ENCODE measurements at regions not wholly inside any gene's neighbourhood (a gene's known extent, or its start where the extent isn't known, plus 50 kb on each side); places are given as distances from the start of the nearest gene placed in this dataset.
"Not testable (repeated sequence)": the region's sequence is repeated elsewhere in the genome, so short reads cannot be mapped to it uniquely, and the experiment has no call there.

- Histone ChIP-seq H3K4me3 (ENCODE audit: low read depth, low read length) (no peak overlapping the region), H3K9me3 (ENCODE audit: control insufficient read depth in 2 of 2, low read length in 2 of 2) (no peaks in the 10 kb centered on the region), H3K27me3 (ENCODE audit: control insufficient read depth, insufficient read depth, low read length) (no peaks in the 10 kb centered on the region), H3K4me1 (ENCODE audit: control insufficient read depth, insufficient read depth, low read length, poor library complexity, severe bottlenecking) (no peaks in the 10 kb centered on the region), H3K27ac (ENCODE audit: insufficient read depth, low read length, poor library complexity, severe bottlenecking) (no peak overlapping the region), H3K36me3 (ENCODE audit: control insufficient read depth, insufficient read depth, low read length) (no peaks in the 10 kb centered on the region)
- peaks cover 0 to 2% (median 0%) of the 10 kb centered on the region in 7 donors for H3K9me3 Mint-ChIP-seq
- ATAC-seq (ENCODE audit: low read depth in 2 of 2) (no peak), DNase-seq (no peak)
- H3K27me3 Mint-ChIP-seq = no peaks in the 10 kb centered on the region
- H3K4me3 Mint-ChIP-seq = no peak overlapping the region
- no peaks in the 10 kb centered on the region for H3K36me3 Mint-ChIP-seq
- no peak overlapping the region for H3K27ac Mint-ChIP-seq
- no peaks in the 10 kb centered on the region for H3K4me1 Mint-ChIP-seq
Observed at GRCh38 chrX:96480081-96480480, 204.6 kb upstream of the DIAPH2 start.

- H3K27me3 Mint-ChIP-seq = no peaks in the 10 kb centered on the region
- peaks cover 0 to 2% (median 0%) of the 10 kb centered on the region in 7 donors for H3K9me3 Mint-ChIP-seq
- no peak for ATAC-seq (ENCODE audit: low read depth in 2 of 2)
- no peaks in the 10 kb centered on the region for H3K36me3 Mint-ChIP-seq
- no peaks in the 10 kb centered on the region for H3K4me1 Mint-ChIP-seq
- H3K4me3 ChIP-seq (ENCODE audit: low read depth, low read length) = no peak overlapping the region
- H3K4me1 ChIP-seq (ENCODE audit: control insufficient read depth, insufficient read depth, low read length, poor library complexity, severe bottlenecking) = no peaks in the 10 kb centered on the region
- no peak overlapping the region for H3K27ac ChIP-seq (ENCODE audit: insufficient read depth, low read length, poor library complexity, severe bottlenecking)
- H3K9me3 ChIP-seq (ENCODE audit: control insufficient read depth in 2 of 2, low read length in 2 of 2) = no peaks in the 10 kb centered on the region
- H3K27me3 ChIP-seq (ENCODE audit: control insufficient read depth, insufficient read depth, low read length) = no peaks in the 10 kb centered on the region
- no peak overlapping the region for H3K4me3 Mint-ChIP-seq
- no peaks in the 10 kb centered on the region for H3K36me3 ChIP-seq (ENCODE audit: control insufficient read depth, insufficient read depth, low read length)
- H3K27ac Mint-ChIP-seq = no peak overlapping the region
- DNase-seq = no peak
Observed at GRCh38 chrX:96481831-96482230, 202.8 kb upstream of the DIAPH2 start.

GRCh38 chrX:96483647-96484160 is 200.9 kb upstream of the DIAPH2 start:
- Mint-ChIP-seq H3K4me1 (no peaks in the 10 kb centered on the region), H3K36me3 (no peaks in the 10 kb centered on the region), H3K27me3 (no peaks in the 10 kb centered on the region), H3K4me3 (no peak overlapping the region), H3K9me3 (peaks cover 0 to 2% (median 0%) of the 10 kb centered on the region in 7 donors), H3K27ac (no peak overlapping the region)
- DNase-seq (no peak), ATAC-seq (ENCODE audit: low read depth in 2 of 2) (no peak)
- H3K4me1 ChIP-seq (ENCODE audit: control insufficient read depth, insufficient read depth, low read length, poor library complexity, severe bottlenecking) = no peaks in the 10 kb centered on the region
- no peaks in the 10 kb centered on the region for H3K36me3 ChIP-seq (ENCODE audit: control insufficient read depth, insufficient read depth, low read length)
- no peaks in the 10 kb centered on the region for H3K27me3 ChIP-seq (ENCODE audit: control insufficient read depth, insufficient read depth, low read length)
- no peaks in the 10 kb centered on the region for H3K9me3 ChIP-seq (ENCODE audit: control insufficient read depth in 2 of 2, low read length in 2 of 2)
- no peak overlapping the region for H3K4me3 ChIP-seq (ENCODE audit: low read depth, low read length)
- no peak overlapping the region for H3K27ac ChIP-seq (ENCODE audit: insufficient read depth, low read length, poor library complexity, severe bottlenecking)

- ATAC-seq (ENCODE audit: low read depth in 2 of 2); H3K27ac Mint-ChIP-seq; H3K36me3 ChIP-seq (ENCODE audit: control insufficient read depth, insufficient read depth, low read length); DNase-seq; H3K9me3 ChIP-seq (ENCODE audit: control insufficient read depth in 2 of 2, low read length in 2 of 2); H3K36me3 Mint-ChIP-seq; H3K4me3 ChIP-seq (ENCODE audit: low read depth, low read length); H3K27me3 ChIP-seq (ENCODE audit: control insufficient read depth, insufficient read depth, low read length); H3K27ac ChIP-seq (ENCODE audit: insufficient read depth, low read length, poor library complexity, severe bottlenecking); H3K4me1 Mint-ChIP-seq; H3K4me1 ChIP-seq (ENCODE audit: control insufficient read depth, insufficient read depth, low read length, poor library complexity, severe bottlenecking); H3K4me3 Mint-ChIP-seq; H3K9me3 Mint-ChIP-seq; H3K27me3 Mint-ChIP-seq: not testable (repeated sequence)
Observed at GRCh38 chrX:96486687-96487086, 198.0 kb upstream of the DIAPH2 start.

- no peak for DNase-seq
- H3K4me1 Mint-ChIP-seq = no peaks in the 10 kb centered on the region
- no peaks in the 10 kb centered on the region for H3K36me3 Mint-ChIP-seq
- H3K27ac Mint-ChIP-seq = no peak overlapping the region
- no peaks in the 10 kb centered on the region for H3K9me3 ChIP-seq (ENCODE audit: control insufficient read depth in 2 of 2, low read length in 2 of 2)
- no peaks in the 10 kb centered on the region for H3K27me3 Mint-ChIP-seq
- H3K36me3 ChIP-seq (ENCODE audit: control insufficient read depth, insufficient read depth, low read length) = no peaks in the 10 kb centered on the region
- no peaks in the 10 kb centered on the region for H3K27me3 ChIP-seq (ENCODE audit: control insufficient read depth, insufficient read depth, low read length)
- H3K9me3 Mint-ChIP-seq = peaks cover 0 to 3% (median 0%) of the 10 kb centered on the region in 7 donors
- no peak overlapping the region for H3K4me3 ChIP-seq (ENCODE audit: low read depth, low read length)
- no peak for ATAC-seq (ENCODE audit: low read depth in 2 of 2)
- H3K4me1 ChIP-seq (ENCODE audit: control insufficient read depth, insufficient read depth, low read length, poor library complexity, severe bottlenecking) = no peaks in the 10 kb centered on the region
- no peak overlapping the region for H3K27ac ChIP-seq (ENCODE audit: insufficient read depth, low read length, poor library complexity, severe bottlenecking)
- no peak overlapping the region for H3K4me3 Mint-ChIP-seq
Observed at GRCh38 chrX:96502507-96502906, 182.1 kb upstream of the DIAPH2 start.

- H3K36me3 ChIP-seq (ENCODE audit: control insufficient read depth, insufficient read depth, low read length); H3K9me3 Mint-ChIP-seq; H3K27me3 Mint-ChIP-seq; H3K4me1 Mint-ChIP-seq; DNase-seq; H3K27me3 ChIP-seq (ENCODE audit: control insufficient read depth, insufficient read depth, low read length); H3K4me1 ChIP-seq (ENCODE audit: control insufficient read depth, insufficient read depth, low read length, poor library complexity, severe bottlenecking); H3K27ac ChIP-seq (ENCODE audit: insufficient read depth, low read length, poor library complexity, severe bottlenecking); H3K9me3 ChIP-seq (ENCODE audit: control insufficient read depth in 2 of 2, low read length in 2 of 2); H3K36me3 Mint-ChIP-seq; H3K4me3 Mint-ChIP-seq; H3K4me3 ChIP-seq (ENCODE audit: low read depth, low read length); H3K27ac Mint-ChIP-seq; ATAC-seq (ENCODE audit: low read depth in 2 of 2): not testable (repeated sequence)
Observed at GRCh38 chrX:96529386-96529785, 155.3 kb upstream of the DIAPH2 start.

- Histone ChIP-seq H3K27me3 (ENCODE audit: control insufficient read depth, insufficient read depth, low read length) (no peaks in the 10 kb centered on the region), H3K9me3 (ENCODE audit: control insufficient read depth in 2 of 2, low read length in 2 of 2) (no peaks in the 10 kb centered on the region), H3K27ac (ENCODE audit: insufficient read depth, low read length, poor library complexity, severe bottlenecking) (no peak overlapping the region), H3K36me3 (ENCODE audit: control insufficient read depth, insufficient read depth, low read length) (no peaks in the 10 kb centered on the region), H3K4me3 (ENCODE audit: low read depth, low read length) (no peak overlapping the region), H3K4me1 (ENCODE audit: control insufficient read depth, insufficient read depth, low read length, poor library complexity, severe bottlenecking) (no peaks in the 10 kb centered on the region)
- no peaks in the 10 kb centered on the region for H3K36me3 Mint-ChIP-seq
- ATAC-seq (ENCODE audit: low read depth in 2 of 2) = no peak
- peaks cover 0 to 1% (median 0%) of the 10 kb centered on the region in 7 donors for H3K9me3 Mint-ChIP-seq
- H3K27me3 Mint-ChIP-seq = no peaks in the 10 kb centered on the region
- no peak for DNase-seq
- H3K27ac Mint-ChIP-seq = no peak overlapping the region
- H3K4me1 Mint-ChIP-seq = no peaks in the 10 kb centered on the region
- H3K4me3 Mint-ChIP-seq = no peak overlapping the region
Observed at GRCh38 chrX:96538104-96538725, 146.4 kb upstream of the DIAPH2 start.

GRCh38 chrX:96540111-96540631 is 144.5 kb upstream of the DIAPH2 start:
- Histone ChIP-seq H3K4me1 (ENCODE audit: control insufficient read depth, insufficient read depth, low read length, poor library complexity, severe bottlenecking) (no peaks in the 10 kb centered on the region), H3K27ac (ENCODE audit: insufficient read depth, low read length, poor library complexity, severe bottlenecking) (no peak overlapping the region), H3K4me3 (ENCODE audit: low read depth, low read length) (no peak overlapping the region), H3K9me3 (ENCODE audit: control insufficient read depth in 2 of 2, low read length in 2 of 2) (no peaks in the 10 kb centered on the region), H3K36me3 (ENCODE audit: control insufficient read depth, insufficient read depth, low read length) (no peaks in the 10 kb centered on the region), H3K27me3 (ENCODE audit: control insufficient read depth, insufficient read depth, low read length) (no peaks in the 10 kb centered on the region)
- ATAC-seq (ENCODE audit: low read depth in 2 of 2) (no peak), DNase-seq (no peak)
- Mint-ChIP-seq H3K4me1 (no peaks in the 10 kb centered on the region), H3K36me3 (no peaks in the 10 kb centered on the region), H3K27me3 (no peaks in the 10 kb centered on the region), H3K27ac (no peak overlapping the region), H3K9me3 (peaks cover 0 to 1% (median 0%) of the 10 kb centered on the region in 7 donors), H3K4me3 (no peak overlapping the region)
